Stomach (tissue), 8 donors: ENCODE measurements at regions not wholly inside any gene's neighbourhood (a gene's known extent, or its start where the extent isn't known, plus 50 kb on each side); places are given as distances from the start of the nearest gene placed in this dataset.

ENCODE experiments used
- DNase-seq, 2 donors: peaks; one replicate each; pipeline versions ENCODE4 v3.0.0 to v3.0.0-alpha.2; 2013 to 2019
- H3K27ac ChIP-seq, 5 donors: fragments of 200-600 bp in 4 of 5; sonication (generic) in 4 of 5; one replicate each; pipeline ENCODE4 v1.5.1; 2013 to 2019; ENCODE audit warnings: mild to moderate bottlenecking in 1 of 5, moderate library complexity in 1 of 5
- H3K27me3 ChIP-seq, 3 donors: fragments of 200-600 bp; sonication (generic); one replicate each; pipeline ENCODE4 v1.5.1; 2017 to 2019; ENCODE audit warnings: mixed run types in 1 of 3
- H3K36me3 ChIP-seq, 4 donors: fragments of 200-600 bp; sonication (generic); 1 replicate in 3 of 4; 2 replicates in 1 of 4; pipeline ENCODE4 v1.5.1; 2016 to 2019
- H3K4me1 ChIP-seq, 4 donors: fragments of 200-600 bp; sonication (generic); one replicate each; pipeline ENCODE4 v1.5.1; 2016 to 2019
- H3K4me3 ChIP-seq, 4 donors: fragments of 200-600 bp; sonication (generic) in 3 of 4; one replicate each; pipeline ENCODE4 v1.5.1; 2016 to 2019; ENCODE audit warnings: mild to moderate bottlenecking in 1 of 4
- H3K9me3 ChIP-seq, 4 donors: fragments of 200-600 bp; sonication (generic); one replicate each; pipeline ENCODE4 v1.5.1; 2016 to 2019
- CTCF ChIP-seq, 7 experiments: fragments of 450-650 bp in 4 of 7; fragments of 200-600 bp in 3 of 7; sonication (generic) in 3 of 7; IDR thresholded peaks; one replicate each; pipeline ENCODE4 v1.5.1; 2016 to 2019; ENCODE audit warnings: antibody characterized with exemption in 7 of 7, control low read depth in 2 of 7, mild to moderate bottlenecking in 1 of 7
- EP300 ChIP-seq: sonication (generic); formaldehyde crosslinking; IDR thresholded peaks from one replicate; pipeline ENCODE4 v1.6.1; 2017; ENCODE audit warnings: antibody characterized with exemption
- POLR2A ChIP-seq, 4 donors: fragments of 450-650 bp; IDR thresholded peaks; one replicate each; pipeline ENCODE4 v1.6.1; 2016; ENCODE audit warnings: antibody characterized with exemption in 4 of 4, control low read depth in 2 of 4, mild to moderate bottlenecking in 1 of 4, moderate library complexity in 1 of 4
- POLR2AphosphoS5 ChIP-seq, 3 donors: sonication (generic); formaldehyde crosslinking; IDR thresholded peaks; one replicate each; pipeline ENCODE4 v1.6.1; 2016; ENCODE audit warnings: antibody characterized with exemption in 3 of 3
- WGBS, 5 donors: extraction: QIAGEN DNeasy Blood & Tissue Kit in 3 of 5; methylation state at CpG; one replicate each; pipeline versions ENCODE4 v1.1.5 to v1.1.7; 2013 to 2018; 5-methylcytosine and 5-hydroxymethylcytosine counted together
- intact Hi-C: fragments of 100-400 bp; cut with DNase I; formaldehyde crosslinking; loops from one replicate; pipeline ENCODE4 v1.15.1; 2023; ENCODE audit warnings: low total_unique reads
- donor health status: healthy with polysubstance abuse.
- donor health status: Bipolar disorder and iron deficiency.
- donor health status: healthy.

- H3K9me3 ChIP-seq: no peaks in the 10 kb centered on the region
- no peak overlapping the region for H3K4me3 ChIP-seq
- intact Hi-C loops: no loop called here
- TF ChIP-seq EP300: no peak
- no peak for TF ChIP-seq POLR2A (IDR thresholded peaks at IDR 0.05)
- TF ChIP-seq POLR2AphosphoS5 (IDR thresholded peaks at IDR 0.05): no peak
- TF ChIP-seq CTCF (IDR thresholded peaks at IDR 0.05): no peak
- WGBS, 5 donors: 78 to 86% (median 82%) methylated on average over 7 of the region's 7 CpGs
- no peaks in the 10 kb centered on the region for H3K36me3 ChIP-seq
- DNase-seq: no peak
- no peaks in the 10 kb centered on the region for H3K27me3 ChIP-seq
- no peaks in the 10 kb centered on the region for H3K4me1 ChIP-seq
- H3K27ac ChIP-seq: no peak overlapping the region
Observed at GRCh38 chr4:10184501-10184938, 67.9 kb upstream of the WDR1 start.

GRCh38 chr4:10184041-10184440 is 67.4 kb upstream of the WDR1 start:
- intact Hi-C loops: no loop called here
- no peak for DNase-seq
- no peaks in the 10 kb centered on the region for H3K27me3 ChIP-seq
- H3K36me3 ChIP-seq: no peaks in the 10 kb centered on the region
- H3K4me3 ChIP-seq: no peak overlapping the region
- H3K9me3 ChIP-seq: no peaks in the 10 kb centered on the region
- no peak overlapping the region for H3K27ac ChIP-seq
- H3K4me1 ChIP-seq: no peaks in the 10 kb centered on the region
- no peak for TF ChIP-seq POLR2AphosphoS5 (IDR thresholded peaks at IDR 0.05)
- TF ChIP-seq POLR2A (IDR thresholded peaks at IDR 0.05): no peak
- no peak for TF ChIP-seq EP300
- no peak for TF ChIP-seq CTCF (IDR thresholded peaks at IDR 0.05)
- WGBS, 5 donors: 45 to 62% (median 60%) methylated on average over 5 of the region's 5 CpGs

- intact Hi-C loops: no loop called here
- 56 to 89% (median 66%) methylated on average over 1 of the region's 1 CpG for WGBS, 5 donors
- no peak for DNase-seq
- TF ChIP-seq EP300 (no peak), POLR2A (IDR thresholded peaks at IDR 0.05) (no peak), CTCF (IDR thresholded peaks at IDR 0.05) (no peak), POLR2AphosphoS5 (IDR thresholded peaks at IDR 0.05) (no peak)
- no peak overlapping the region for H3K4me3 ChIP-seq
- H3K27ac ChIP-seq: no peak overlapping the region
- no peaks in the 10 kb centered on the region for H3K4me1 ChIP-seq
- no peaks in the 10 kb centered on the region for H3K9me3 ChIP-seq
- no peaks in the 10 kb centered on the region for H3K36me3 ChIP-seq
- H3K27me3 ChIP-seq: no peaks in the 10 kb centered on the region
Observed at GRCh38 chr4:10183462-10183861, 66.9 kb upstream of the WDR1 start.

- Histone ChIP-seq H3K4me1 (no peaks in the 10 kb centered on the region), H3K9me3 (no peaks in the 10 kb centered on the region), H3K36me3 (no peaks in the 10 kb centered on the region), H3K4me3 (no peak overlapping the region), H3K27ac (no peak overlapping the region), H3K27me3 (no peaks in the 10 kb centered on the region)
- no peak for TF ChIP-seq POLR2A (IDR thresholded peaks at IDR 0.05)
- no peak for TF ChIP-seq POLR2AphosphoS5 (IDR thresholded peaks at IDR 0.05)
- TF ChIP-seq EP300: no peak
- no peak for TF ChIP-seq CTCF (IDR thresholded peaks at IDR 0.05)
- no peak for DNase-seq
- 67 to 85% (median 74%) methylated on average over 6 of the region's 6 CpGs for WGBS, 5 donors
- intact Hi-C loops: no loop called here
Observed at GRCh38 chr4:10182446-10183424, 66.1 kb upstream of the WDR1 start.
